ENCODE measurements at regions not wholly inside any gene's neighbourhood (a gene's known extent, or its start where the extent isn't known, plus 50 kb on each side); places are given as distances from the start of the nearest gene placed in this dataset.

DNA sequence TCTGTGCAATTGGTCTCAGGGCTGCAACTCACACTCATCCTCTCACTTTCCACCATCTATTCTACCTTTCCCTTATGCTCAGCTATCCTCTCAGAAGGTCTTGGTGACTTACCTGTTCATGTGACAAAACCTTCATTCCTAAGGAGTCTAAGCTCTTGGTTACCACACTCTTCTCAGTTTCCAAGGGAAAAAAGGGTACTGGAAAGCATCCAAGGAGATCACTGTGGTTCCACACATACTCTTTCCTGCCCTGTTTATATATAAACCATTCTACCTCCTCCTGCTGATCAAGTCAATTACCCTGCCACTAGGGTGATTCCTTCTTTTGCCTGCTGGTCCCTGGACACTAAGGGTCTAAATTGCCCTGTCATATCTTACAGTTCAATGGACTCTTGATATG, 57.2 kb upstream of the MAML3 start:
- no peak for DNase-seq

DNA sequence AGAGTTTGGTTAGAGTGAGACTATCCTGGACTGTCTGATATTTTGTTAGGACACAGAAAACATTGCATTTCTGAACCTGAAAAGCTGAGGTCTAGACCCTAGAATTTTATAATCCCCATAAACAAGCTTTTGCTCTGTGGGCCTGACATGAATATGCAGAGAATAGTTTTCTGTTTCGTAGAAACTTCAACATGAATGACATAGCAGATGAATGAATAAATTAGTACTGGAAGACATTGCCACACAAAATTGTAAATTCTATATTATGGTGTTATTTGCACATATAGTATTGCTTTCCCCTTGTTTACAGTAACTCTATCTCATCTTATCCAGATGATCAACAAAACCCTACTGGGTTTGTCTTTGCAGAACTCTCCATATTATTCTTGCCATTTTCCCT, 54.9 kb upstream of the MAML3 start:
- no peak for DNase-seq

All from fibroblast of skin of right quadriceps (primary cell).